Liver (tissue), 7 donors: ENCODE measurements at regions not wholly inside any gene's neighbourhood (a gene's known extent, or its start where the extent isn't known, plus 50 kb on each side); places are given as distances from the start of the nearest gene placed in this dataset.
"Not testable (repeated sequence)": the region's sequence is repeated elsewhere in the genome, so short reads cannot be mapped to it uniquely, and the experiment has no call there.

Source experiments
- DNase-seq: peaks from one replicate; pipeline ENCODE4 v3.0.0-alpha.2; 2017; ENCODE audit warnings: low spot score
- H3K27ac ChIP-seq, 2 donors: one replicate each; pipeline ENCODE4 v1.7.0; 2013; ENCODE audit warnings: inconsistent platforms in 2 of 2, low read length in 2 of 2, control low read depth in 1 of 2, low read depth in 1 of 2, mild to moderate bottlenecking in 1 of 2
- H3K27me3 ChIP-seq, 4 donors: one replicate each; pipeline versions ENCODE4 v1.6.1 to v1.7.0; 2013; ENCODE audit warnings: low read length in 3 of 4, inconsistent platforms in 1 of 4, mild to moderate bottlenecking in 1 of 4, moderate library complexity in 1 of 4; ENCODE audit not compliant: control insufficient read depth in 4 of 4, insufficient read depth in 4 of 4
- H3K36me3 ChIP-seq, 4 donors: one replicate each; pipeline versions ENCODE4 v1.6.1 to v1.7.0; 2013; ENCODE audit warnings: low read length in 3 of 4, mild to moderate bottlenecking in 3 of 4, low read depth in 1 of 4, moderate library complexity in 1 of 4; ENCODE audit not compliant: control insufficient read depth in 4 of 4, insufficient read depth in 3 of 4
- H3K4me1 ChIP-seq, 4 donors: one replicate each; pipeline versions ENCODE4 v1.6.1 to v1.7.0; 2013; ENCODE audit warnings: low read length in 3 of 4, mild to moderate bottlenecking in 3 of 4, moderate library complexity in 1 of 4; ENCODE audit not compliant: control insufficient read depth in 4 of 4, insufficient read depth in 4 of 4
- H3K4me3 ChIP-seq, 3 donors: one replicate each; pipeline versions ENCODE4 v1.6.1 to v1.7.0; 2013; ENCODE audit warnings: low read length in 3 of 3, control low read depth in 1 of 3, low read depth in 1 of 3, mild to moderate bottlenecking in 1 of 3
- H3K9ac ChIP-seq, 2 donors: one replicate each; pipeline ENCODE4 v1.7.0; 2013; ENCODE audit warnings: low read length in 2 of 2, mild to moderate bottlenecking in 2 of 2, moderate library complexity in 2 of 2, control low read depth in 1 of 2, low read depth in 1 of 2
- H3K9me3 ChIP-seq, 4 donors: one replicate each; pipeline versions ENCODE4 v1.6.1 to v1.7.0; 2013; ENCODE audit warnings: low read length in 3 of 4; ENCODE audit not compliant: control insufficient read depth in 4 of 4
- ATF3 ChIP-seq: IDR thresholded peaks from 2 replicates; pipeline ENCODE4 v1.6.1; 2016; ENCODE audit warnings: antibody characterized with exemption
- FOXA2 ChIP-seq: IDR thresholded peaks from 2 replicates; pipeline ENCODE4 v1.6.1; 2016; ENCODE audit warnings: antibody characterized with exemption
- GABPA ChIP-seq, 2 donors: IDR thresholded peaks in 1 of 2; conservative IDR thresholded peaks in 1 of 2; 2 replicates each; pipeline ENCODE4 v1.6.1; 2016; ENCODE audit warnings: antibody characterized with exemption in 2 of 2, mild to moderate bottlenecking in 1 of 2, moderate library complexity in 1 of 2
- HNF4G ChIP-seq: IDR thresholded peaks from 2 replicates; pipeline ENCODE4 v1.6.1; 2016; ENCODE audit warnings: antibody characterized with exemption
- MAX ChIP-seq: IDR thresholded peaks from 2 replicates; pipeline ENCODE4 v1.6.1; 2016; ENCODE audit warnings: antibody characterized with exemption
- NR2F2 ChIP-seq: IDR thresholded peaks from 2 replicates; pipeline ENCODE4 v1.6.1; 2016; ENCODE audit warnings: antibody characterized with exemption
- RAD21 ChIP-seq, 2 donors: IDR thresholded peaks; 2 replicates each; pipeline ENCODE4 v1.6.1; 2016; ENCODE audit warnings: antibody characterized with exemption in 2 of 2, mild to moderate bottlenecking in 2 of 2
- REST ChIP-seq: IDR thresholded peaks from 2 replicates; pipeline ENCODE4 v1.6.1; 2016; ENCODE audit warnings: antibody characterized with exemption, mild to moderate bottlenecking
- RXRA ChIP-seq, 2 donors: IDR thresholded peaks; 2 replicates each; pipeline ENCODE4 v1.6.1; 2017 to 2018; ENCODE audit warnings: antibody characterized with exemption in 2 of 2, mild to moderate bottlenecking in 1 of 2
- SP1 ChIP-seq: IDR thresholded peaks from 2 replicates; pipeline ENCODE4 v1.6.1; 2018; ENCODE audit warnings: antibody characterized with exemption, mild to moderate bottlenecking
- TAF1 ChIP-seq: conservative IDR thresholded peaks from 2 replicates; pipeline ENCODE4 v1.6.1; 2016; ENCODE audit warnings: antibody characterized with exemption, mild to moderate bottlenecking
- YY1 ChIP-seq: IDR thresholded peaks from 2 replicates; pipeline ENCODE4 v1.6.1; 2016; ENCODE audit warnings: antibody characterized with exemption, mild to moderate bottlenecking
- WGBS: extraction: QIAGEN DNeasy Blood & Tissue Kit; methylation state at CpG from one replicate; pipeline ENCODE4 v1.1.7; 2013; 5-methylcytosine and 5-hydroxymethylcytosine counted together
- donor health status: healthy.
- donor health status: healthy.
- donor health status: healthy.
- donor health status: healthy.

GRCh38 chr11:42992594-42992993, 319.2 kb upstream of the API5 start (continued):
- TF ChIP-seq REST: no peak
- no peak for TF ChIP-seq RAD21 (IDR thresholded peaks at IDR 0.05)
- no peak for TF ChIP-seq MAX
- no peak for TF ChIP-seq GABPA (IDR thresholded peaks at IDR 0.05 in 1 of 2, conservative IDR thresholded peaks at IDR 0.05 in 1 of 2)

GRCh38 chr11:42996421-42997307, 315.1 kb upstream of the API5 start:
- TF ChIP-seq TAF1 (no peak), HNF4G (no peak), YY1 (no peak), NR2F2 (no peak), MAX (no peak), RAD21 (IDR thresholded peaks at IDR 0.05) (no peak), GABPA (IDR thresholded peaks at IDR 0.05 in 1 of 2, conservative IDR thresholded peaks at IDR 0.05 in 1 of 2) (no peak), RXRA (IDR thresholded peaks at IDR 0.05) (no peak), FOXA2 (no peak), SP1 (no peak), ATF3 (no peak)
- no peak for DNase-seq
- 70% methylated on average over 9 of the region's 9 CpGs for WGBS
- H3K9ac ChIP-seq: no peak overlapping the region
- H3K27ac ChIP-seq: no peak overlapping the region
- no peaks in the 10 kb centered on the region for H3K27me3 ChIP-seq
- no peaks in the 10 kb centered on the region for H3K36me3 ChIP-seq
- H3K4me1 ChIP-seq: no peaks in the 10 kb centered on the region
- no peak overlapping the region for H3K4me3 ChIP-seq
- no peaks in the 10 kb centered on the region for H3K9me3 ChIP-seq

GRCh38 chr11:43004879-43005278, 306.9 kb upstream of the API5 start:
- H3K36me3 ChIP-seq, H3K4me1 ChIP-seq, H3K9me3 ChIP-seq, DNase-seq, H3K27ac ChIP-seq, H3K4me3 ChIP-seq, H3K27me3 ChIP-seq, H3K9ac ChIP-seq: not testable (repeated sequence)
- WGBS: 80% methylated on average over 10 of the region's 10 CpGs
